Peyer's patch (tissue), 4 donors: ENCODE measurements at regions not wholly inside any gene's neighbourhood (a gene's known extent, or its start where the extent isn't known, plus 50 kb on each side); places are given as distances from the start of the nearest gene placed in this dataset.

Source experiments
- DNase-seq, 3 donors: peaks; one replicate each; pipeline ENCODE4 v3.0.0-alpha.2; 2017 to 2019
- H3K27ac ChIP-seq, 4 donors: fragments of 200-600 bp; sonication (generic); one replicate each; pipeline ENCODE4 v1.5.1; 2016 to 2019
- H3K27me3 ChIP-seq, 2 donors: fragments of 200-600 bp; sonication (generic); one replicate each; pipeline ENCODE4 v1.5.1; 2019
- H3K36me3 ChIP-seq, 3 donors: fragments of 200-600 bp; sonication (generic); one replicate each; pipeline ENCODE4 v1.5.1; 2016 to 2019
- H3K4me1 ChIP-seq, 4 donors: fragments of 200-600 bp; sonication (generic); one replicate each; pipeline ENCODE4 v1.5.1; 2016 to 2019
- H3K4me3 ChIP-seq, 4 donors: fragments of 200-600 bp; sonication (generic); 1 replicate in 3 of 4; 2 replicates in 1 of 4; pipeline ENCODE4 v1.5.1; 2016 to 2019; ENCODE audit warnings: mild to moderate bottlenecking in 1 of 4
- H3K9me3 ChIP-seq, 4 donors: fragments of 200-600 bp; sonication (generic); one replicate each; pipeline ENCODE4 v1.5.1; 2016 to 2019; ENCODE audit warnings: mild to moderate bottlenecking in 1 of 4
- POLR2A ChIP-seq, 2 donors: fragments of 450-650 bp; IDR thresholded peaks; one replicate each; pipeline ENCODE4 v1.5.1; 2017; ENCODE audit warnings: antibody characterized with exemption in 2 of 2, mild to moderate bottlenecking in 2 of 2, moderate library complexity in 2 of 2
- TF ChIP-seq, protein P1 (sequence below), 6 experiments: fragments of 450-650 bp in 4 of 6; fragments of 200-600 bp in 2 of 6; sonication (generic) in 1 of 6; IDR thresholded peaks; one replicate each; pipeline ENCODE4 v1.5.1; 2017 to 2019; ENCODE audit warnings: antibody characterized with exemption in 6 of 6, mild to moderate bottlenecking in 3 of 6, moderate library complexity in 1 of 6

DNA sequence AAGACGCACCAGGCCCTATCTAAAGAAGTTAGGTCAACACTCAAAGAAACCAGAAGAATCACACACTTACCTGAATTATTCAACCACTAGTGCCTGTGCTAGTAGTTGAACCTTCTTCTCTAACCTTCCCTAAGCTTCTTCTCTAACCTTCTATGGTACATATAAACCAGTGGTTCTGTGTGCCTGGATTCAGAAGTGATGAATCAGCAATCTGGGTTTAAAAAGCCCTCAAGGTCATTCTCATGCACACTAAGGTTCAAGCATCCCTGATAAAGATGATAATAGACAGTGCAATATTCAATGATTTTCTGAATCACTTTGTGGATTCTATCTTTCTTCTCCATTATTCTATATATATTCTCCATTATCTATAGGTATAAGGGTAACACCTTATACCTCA lies 271.4 kb upstream of the TBX18 start:
- Histone ChIP-seq H3K9me3 (peaks cover 0 to 8% (median 0%) of the 10 kb centered on the region in 4 donors), H3K27me3 (no peaks in the 10 kb centered on the region), H3K36me3 (no peaks in the 10 kb centered on the region), H3K4me3 (no peak overlapping the region), H3K4me1 (no peaks in the 10 kb centered on the region), H3K27ac (no peak overlapping the region)
- no peak for DNase-seq
- TF ChIP-seq POLR2A (IDR thresholded peaks at IDR 0.05): no peak
- TF ChIP-seq, protein P1, sequence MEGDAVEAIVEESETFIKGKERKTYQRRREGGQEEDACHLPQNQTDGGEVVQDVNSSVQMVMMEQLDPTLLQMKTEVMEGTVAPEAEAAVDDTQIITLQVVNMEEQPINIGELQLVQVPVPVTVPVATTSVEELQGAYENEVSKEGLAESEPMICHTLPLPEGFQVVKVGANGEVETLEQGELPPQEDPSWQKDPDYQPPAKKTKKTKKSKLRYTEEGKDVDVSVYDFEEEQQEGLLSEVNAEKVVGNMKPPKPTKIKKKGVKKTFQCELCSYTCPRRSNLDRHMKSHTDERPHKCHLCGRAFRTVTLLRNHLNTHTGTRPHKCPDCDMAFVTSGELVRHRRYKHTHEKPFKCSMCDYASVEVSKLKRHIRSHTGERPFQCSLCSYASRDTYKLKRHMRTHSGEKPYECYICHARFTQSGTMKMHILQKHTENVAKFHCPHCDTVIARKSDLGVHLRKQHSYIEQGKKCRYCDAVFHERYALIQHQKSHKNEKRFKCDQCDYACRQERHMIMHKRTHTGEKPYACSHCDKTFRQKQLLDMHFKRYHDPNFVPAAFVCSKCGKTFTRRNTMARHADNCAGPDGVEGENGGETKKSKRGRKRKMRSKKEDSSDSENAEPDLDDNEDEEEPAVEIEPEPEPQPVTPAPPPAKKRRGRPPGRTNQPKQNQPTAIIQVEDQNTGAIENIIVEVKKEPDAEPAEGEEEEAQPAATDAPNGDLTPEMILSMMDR (IDR thresholded peaks at IDR 0.05): no peak

DNA sequence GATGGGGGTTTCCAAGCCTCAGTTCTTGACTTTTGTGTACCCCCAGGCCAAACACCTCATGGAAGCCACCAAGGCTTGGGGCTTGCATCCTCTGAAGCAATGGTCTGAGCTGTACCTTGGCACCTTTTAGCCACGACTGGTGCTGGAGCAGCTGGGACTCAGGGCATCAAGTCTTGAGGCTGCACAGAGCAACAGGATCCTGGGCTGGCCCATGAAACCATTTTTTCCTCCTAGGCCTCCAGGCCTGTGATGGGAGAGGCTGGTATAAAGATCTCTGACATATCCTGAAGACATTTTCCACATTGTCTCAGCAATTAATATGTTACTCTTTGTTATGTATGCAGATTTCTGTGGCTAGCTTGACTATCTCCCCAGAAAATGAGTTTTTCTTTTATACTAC lies 269.1 kb upstream of the TBX18 start:
- Histone ChIP-seq H3K27me3 (no peaks in the 10 kb centered on the region), H3K4me3 (no peak overlapping the region), H3K9me3 (peaks cover 0 to 8% (median 0%) of the 10 kb centered on the region in 4 donors), H3K4me1 (no peaks in the 10 kb centered on the region), H3K27ac (no peak overlapping the region), H3K36me3 (no peaks in the 10 kb centered on the region)
- DNase-seq: no peak
- TF ChIP-seq, protein P1 (IDR thresholded peaks at IDR 0.05): no peak
- TF ChIP-seq POLR2A (IDR thresholded peaks at IDR 0.05): no peak

DNA sequence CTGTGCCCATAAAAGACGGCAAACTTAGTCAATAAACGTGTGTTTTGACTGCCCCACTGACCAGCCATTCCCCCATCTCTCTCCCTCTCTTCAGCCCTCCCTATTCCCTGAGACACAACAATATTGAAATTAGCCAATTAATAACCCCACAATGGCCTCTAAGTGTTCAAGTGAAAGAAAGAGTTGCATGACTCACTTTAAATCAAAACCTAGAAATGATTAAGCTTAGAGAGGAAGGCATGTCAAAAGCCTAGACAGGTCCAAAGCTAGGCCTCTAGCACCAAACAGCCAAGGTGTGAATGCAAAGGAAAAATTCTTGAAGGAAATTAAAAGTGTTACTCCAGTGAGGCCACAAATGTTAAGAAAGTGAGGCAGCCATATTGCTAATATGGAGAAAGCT lies 261.6 kb upstream of the TBX18 start:
- no peak for TF ChIP-seq POLR2A (IDR thresholded peaks at IDR 0.05)
- TF ChIP-seq, protein P1 (IDR thresholded peaks at IDR 0.05): no peak
- H3K27ac ChIP-seq: no peak overlapping the region
- no peaks in the 10 kb centered on the region for H3K9me3 ChIP-seq

DNA sequence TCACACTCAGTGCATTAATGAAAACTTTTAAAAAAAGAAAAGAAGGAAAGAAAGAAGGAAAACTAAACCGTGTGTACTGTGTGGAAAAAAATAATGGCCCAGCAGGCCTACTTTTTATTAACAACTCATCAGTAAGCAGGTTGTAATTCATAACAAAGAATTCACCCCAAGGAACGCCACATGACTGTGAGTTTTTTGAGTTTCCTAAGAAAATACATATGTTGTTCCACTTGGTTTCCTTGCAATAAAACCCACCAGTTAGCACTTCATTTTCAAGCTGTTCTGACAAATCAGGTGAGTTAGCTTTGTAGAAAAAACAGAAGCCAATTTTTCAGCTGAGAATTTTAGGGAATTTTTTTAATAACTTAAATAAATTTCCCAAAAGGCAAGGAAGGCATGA lies 259.3 kb upstream of the TBX18 start:
- Histone ChIP-seq H3K27ac (no peak overlapping the region), H3K36me3 (no peaks in the 10 kb centered on the region), H3K4me3 (no peak overlapping the region), H3K4me1 (no peaks in the 10 kb centered on the region), H3K27me3 (no peaks in the 10 kb centered on the region), H3K9me3 (no peaks in the 10 kb centered on the region)
- no peak for DNase-seq
- no peak for TF ChIP-seq POLR2A (IDR thresholded peaks at IDR 0.05)

More for the DNA sequence above, 261.6 kb upstream of the TBX18 start:
- H3K27me3 ChIP-seq: no peaks in the 10 kb centered on the region
- H3K4me1 ChIP-seq: no peaks in the 10 kb centered on the region
- H3K4me3 ChIP-seq: no peak overlapping the region
- no peaks in the 10 kb centered on the region for H3K36me3 ChIP-seq
- no peak for DNase-seq

DNA sequence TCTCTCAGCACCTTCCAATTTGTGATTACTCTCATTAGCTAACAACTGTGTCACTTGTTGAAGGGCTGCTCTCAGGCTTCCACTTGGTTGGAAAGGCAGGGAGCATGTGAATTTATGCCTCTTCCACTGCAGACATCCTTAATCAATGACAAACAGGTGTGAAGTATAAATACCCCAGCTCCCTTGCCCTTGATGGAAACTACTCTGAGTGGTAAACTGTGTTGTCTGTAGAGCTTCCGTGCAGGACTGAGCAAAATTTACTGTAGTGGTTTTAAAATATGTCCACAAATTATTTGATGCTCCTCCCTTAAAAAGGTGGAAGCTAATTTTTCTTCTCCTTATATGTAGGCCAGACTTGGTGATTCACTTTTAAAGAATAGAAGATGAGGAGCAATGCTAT lies 253.0 kb upstream of the TBX18 start:
- DNase-seq: no peak
- Histone ChIP-seq H3K27ac (no peak overlapping the region), H3K27me3 (no peaks in the 10 kb centered on the region), H3K36me3 (no peaks in the 10 kb centered on the region), H3K9me3 (no peaks in the 10 kb centered on the region), H3K4me3 (no peak overlapping the region), H3K4me1 (no peaks in the 10 kb centered on the region)
- no peak for TF ChIP-seq POLR2A (IDR thresholded peaks at IDR 0.05)
- TF ChIP-seq, protein P1 (IDR thresholded peaks at IDR 0.05): no peak

DNA sequence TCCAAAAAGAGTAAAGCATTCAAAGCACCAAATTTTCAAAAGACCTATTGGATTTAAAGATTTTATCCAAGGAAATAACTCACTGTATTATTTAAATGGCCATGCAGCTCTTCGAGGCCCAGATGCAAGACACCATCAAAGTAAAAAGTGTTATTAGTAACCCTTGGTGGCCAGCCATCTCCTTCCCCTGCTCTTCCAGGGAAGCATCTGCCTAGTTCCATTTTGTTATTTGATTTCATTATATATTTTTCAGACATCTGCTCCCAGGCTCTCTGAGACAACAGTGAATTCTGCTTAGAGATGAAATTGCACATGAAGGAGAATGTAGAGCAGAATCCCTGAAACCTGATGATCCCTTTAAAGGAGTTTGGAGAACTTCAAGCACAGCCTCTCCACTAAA lies 252.3 kb upstream of the TBX18 start:
- no peak for DNase-seq
- no peaks in the 10 kb centered on the region for H3K4me1 ChIP-seq
- H3K4me3 ChIP-seq: no peak overlapping the region
- H3K27ac ChIP-seq: no peak overlapping the region
- no peaks in the 10 kb centered on the region for H3K36me3 ChIP-seq
- TF ChIP-seq, protein P1 (IDR thresholded peaks at IDR 0.05): no peak
- TF ChIP-seq POLR2A (IDR thresholded peaks at IDR 0.05): no peak
- no peaks in the 10 kb centered on the region for H3K27me3 ChIP-seq
- no peaks in the 10 kb centered on the region for H3K9me3 ChIP-seq
